Tibial artery (tissue), 4 donors: ENCODE measurements at regions not wholly inside any gene's neighbourhood (a gene's known extent, or its start where the extent isn't known, plus 50 kb on each side); places are given as distances from the start of the nearest gene placed in this dataset.

Source experiments
- DNase-seq, 2 donors: peaks; one replicate each; pipeline ENCODE4 v3.0.0-alpha.2; 2019
- H3K27ac ChIP-seq, 2 donors: fragments of 200-600 bp; sonication (generic) in 1 of 2; 1 replicate in 1 of 2; 2 replicates in 1 of 2; pipeline ENCODE4 v1.5.1; 2018 to 2019; ENCODE audit warnings: mild to moderate bottlenecking in 1 of 2
- H3K27me3 ChIP-seq, 2 donors: fragments of 200-600 bp; sonication (generic) in 1 of 2; one replicate each; pipeline versions ENCODE4 v1.5.1 to v1.6.0; 2016 to 2019
- H3K36me3 ChIP-seq, 3 donors: fragments of 200-600 bp; sonication (generic) in 2 of 3; one replicate each; pipeline ENCODE4 v1.5.1; 2016 to 2019; ENCODE audit warnings: mild to moderate bottlenecking in 2 of 3
- H3K4me1 ChIP-seq, 4 donors: fragments of 200-600 bp; sonication (generic) in 2 of 4; 1 replicate in 3 of 4; 2 replicates in 1 of 4; pipeline ENCODE4 v1.5.1; 2016 to 2019
- H3K4me3 ChIP-seq, 2 donors: fragments of 200-600 bp; sonication (generic) in 1 of 2; 1 replicate in 1 of 2; 2 replicates in 1 of 2; pipeline ENCODE4 v1.5.1; 2018 to 2019; ENCODE audit warnings: mild to moderate bottlenecking in 2 of 2
- H3K9me3 ChIP-seq, 3 donors: fragments of 200-600 bp; sonication (generic) in 1 of 3; one replicate each; pipeline ENCODE4 v1.5.1; 2016 to 2019
- CTCF ChIP-seq, 2 experiments: fragments of 200-600 bp in 1 of 2; fragments of 450-650 bp in 1 of 2; IDR thresholded peaks; one replicate each; pipeline ENCODE4 v1.5.1; 2017 to 2019; ENCODE audit warnings: antibody characterized with exemption in 2 of 2, mild to moderate bottlenecking in 1 of 2, moderate library complexity in 1 of 2
- intact Hi-C: fragments of 100-400 bp; cut with DNase I; formaldehyde crosslinking; loops from one replicate; pipeline ENCODE4 v1.15.0; 2023; ENCODE audit warnings: low total_unique reads

- DNase-seq = no peak
- H3K4me1 ChIP-seq = peaks cover 0 to 35% (median 5%) of the 10 kb centered on the region in 4 donors
- no peak overlapping the region for H3K4me3 ChIP-seq
- no peak for TF ChIP-seq CTCF (IDR thresholded peaks at IDR 0.05)
- no peaks in the 10 kb centered on the region for H3K36me3 ChIP-seq
- H3K27ac ChIP-seq = no peak overlapping the region
- no peaks in the 10 kb centered on the region for H3K27me3 ChIP-seq
- intact Hi-C loops = no loop called here
- H3K9me3 ChIP-seq = no peaks in the 10 kb centered on the region
Measured at GRCh38 chr2:164054651-164055050, 318.8 kb upstream of the FIGN start.

- DNase-seq = no peak
- TF ChIP-seq CTCF (IDR thresholded peaks at IDR 0.05) = no peak
- Histone ChIP-seq H3K27me3 (no peaks in the 10 kb centered on the region), H3K27ac (no peak overlapping the region), H3K9me3 (no peaks in the 10 kb centered on the region), H3K4me3 (no peak overlapping the region), H3K4me1 (peaks cover 0 to 35% (median 5%) of the 10 kb centered on the region in 4 donors), H3K36me3 (no peaks in the 10 kb centered on the region)
- intact Hi-C loops = no loop called here
Measured at GRCh38 chr2:164053021-164053420, 317.2 kb upstream of the FIGN start.

- Histone ChIP-seq H3K9me3 (no peaks in the 10 kb centered on the region), H3K36me3 (no peaks in the 10 kb centered on the region), H3K4me1 (peaks cover 0 to 35% (median 5%) of the 10 kb centered on the region in 4 donors), H3K4me3 (no peak overlapping the region), H3K27me3 (no peaks in the 10 kb centered on the region), H3K27ac (no peak overlapping the region)
- no peak for TF ChIP-seq CTCF (IDR thresholded peaks at IDR 0.05)
- intact Hi-C loops = no loop called here
- DNase-seq = no peak
Measured at GRCh38 chr2:164052006-164052405, 316.2 kb upstream of the FIGN start.

- Histone ChIP-seq H3K4me1 (peaks cover 0 to 29% (median 5%) of the 10 kb centered on the region in 4 donors), H3K36me3 (no peaks in the 10 kb centered on the region), H3K27ac (no peak overlapping the region), H3K4me3 (no peak overlapping the region), H3K9me3 (no peaks in the 10 kb centered on the region), H3K27me3 (no peaks in the 10 kb centered on the region)
- no peak for DNase-seq
- intact Hi-C loops = no loop called here
- no peak for TF ChIP-seq CTCF (IDR thresholded peaks at IDR 0.05)
Measured at GRCh38 chr2:164048729-164049128, 312.9 kb upstream of the FIGN start.

- DNase-seq = no peak
- H3K27me3 ChIP-seq = no peaks in the 10 kb centered on the region
- intact Hi-C loops = no loop called here
- no peak for TF ChIP-seq CTCF (IDR thresholded peaks at IDR 0.05)
- H3K4me3 ChIP-seq = no peak overlapping the region
- H3K4me1 ChIP-seq = peaks cover 0 to 13% (median 2%) of the 10 kb centered on the region in 4 donors
- H3K36me3 ChIP-seq = no peaks in the 10 kb centered on the region
- H3K27ac ChIP-seq = no peak overlapping the region
- H3K9me3 ChIP-seq = peaks cover 0 to 5% (median 4%) of the 10 kb centered on the region in 3 donors
Measured at GRCh38 chr2:164046040-164046439, 310.2 kb upstream of the FIGN start.

GRCh38 chr2:164044622-164045021 is 308.8 kb upstream of the FIGN start:
- H3K27ac ChIP-seq = no peak overlapping the region
- intact Hi-C loops = no loop called here
- no peak overlapping the region for H3K4me3 ChIP-seq
- H3K9me3 ChIP-seq = peaks cover 0 to 8% (median 7%) of the 10 kb centered on the region in 3 donors
- DNase-seq = no peak
- H3K36me3 ChIP-seq = no peaks in the 10 kb centered on the region
- H3K4me1 ChIP-seq = peaks cover 0 to 8% (median 0%) of the 10 kb centered on the region in 4 donors
- H3K27me3 ChIP-seq = no peaks in the 10 kb centered on the region
- TF ChIP-seq CTCF (IDR thresholded peaks at IDR 0.05) = no peak
